ENCODE measurements at regions not wholly inside any gene's neighbourhood (a gene's known extent, or its start where the extent isn't known, plus 50 kb on each side); places are given as distances from the start of the nearest gene placed in this dataset.

DNA sequence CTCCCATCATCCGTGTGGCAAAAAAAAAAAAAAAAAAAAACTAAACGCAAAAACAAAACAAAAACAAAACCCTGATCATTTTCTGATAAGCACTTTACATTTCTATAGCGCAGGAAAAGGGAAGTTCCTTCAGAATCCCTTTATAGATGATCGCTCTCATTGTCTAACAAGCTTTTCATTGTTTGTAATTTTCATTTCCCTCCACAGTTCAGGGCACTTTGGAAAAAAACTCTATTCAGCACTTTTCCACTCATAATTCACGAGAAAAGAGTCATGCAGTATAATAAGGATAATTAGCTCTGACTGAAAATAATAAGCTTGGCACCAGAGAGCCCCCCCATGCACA is 89.4 kb upstream of the ATXN1 start:
- DNase-seq = no peak

DNA sequence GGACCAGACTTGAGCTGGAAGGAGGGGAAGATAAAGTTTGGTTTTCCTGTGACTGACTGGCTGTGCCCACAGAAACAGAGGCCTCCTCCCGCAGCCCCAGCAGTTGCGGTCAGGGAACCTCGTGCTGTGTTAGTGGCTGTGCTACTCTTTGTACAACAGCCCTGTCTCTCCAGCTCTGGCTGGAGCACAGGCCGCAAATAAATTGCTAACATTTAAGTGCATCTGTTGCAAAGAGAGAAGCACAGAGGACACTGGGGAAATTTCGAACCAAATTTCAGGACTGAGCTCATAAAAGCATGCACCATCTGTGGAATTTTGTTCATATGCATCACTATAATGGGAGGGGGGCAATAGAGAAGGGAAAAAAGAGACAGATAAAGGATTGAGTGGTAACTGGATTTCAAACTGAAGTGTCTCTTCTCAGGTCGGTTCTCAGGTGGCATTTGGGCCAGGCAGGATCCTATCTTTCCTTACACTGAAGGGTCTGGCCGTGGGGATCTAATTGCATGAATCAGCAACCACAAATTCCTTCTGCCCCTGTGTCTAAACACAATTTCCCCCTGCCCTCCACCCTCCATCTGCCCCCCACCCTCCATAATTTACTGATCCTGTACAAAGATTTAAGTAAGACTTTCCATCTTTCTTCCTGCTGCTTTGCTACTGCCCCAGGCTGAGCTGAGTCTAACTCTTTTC is 88.9 kb upstream of the ATXN1 start:
- DNase-seq = no peak

GRCh38 chr6:16849280-16849987 is 88.2 kb upstream of the ATXN1 start:
- peak; percentile 27 for DNase-seq

- no peak for DNase-seq
Measured at GRCh38 chr6:16846399-16846778, 85.1 kb upstream of the ATXN1 start.

GRCh38 chr6:16844183-16844582 is 82.9 kb upstream of the ATXN1 start:
- no peak for DNase-seq

DNA sequence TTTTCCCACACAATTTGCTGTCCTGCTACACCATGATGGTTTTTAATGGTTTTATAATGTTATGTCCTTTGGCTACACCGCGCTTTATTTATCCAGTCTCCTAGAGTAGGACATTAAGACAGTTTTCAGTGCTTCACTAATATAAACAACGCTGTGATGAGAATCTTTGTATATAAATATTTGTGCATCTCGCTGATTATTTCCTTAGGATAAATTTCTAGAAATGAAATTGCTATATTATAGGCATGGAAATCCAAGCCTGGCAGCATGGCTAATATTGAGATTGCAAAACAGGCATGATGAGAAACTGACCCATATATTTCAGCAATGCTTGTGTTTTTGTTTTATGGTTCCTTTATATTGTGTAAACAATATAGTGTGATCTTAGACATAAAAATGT is 81.4 kb upstream of the ATXN1 start:
- DNase-seq = no peak

DNA sequence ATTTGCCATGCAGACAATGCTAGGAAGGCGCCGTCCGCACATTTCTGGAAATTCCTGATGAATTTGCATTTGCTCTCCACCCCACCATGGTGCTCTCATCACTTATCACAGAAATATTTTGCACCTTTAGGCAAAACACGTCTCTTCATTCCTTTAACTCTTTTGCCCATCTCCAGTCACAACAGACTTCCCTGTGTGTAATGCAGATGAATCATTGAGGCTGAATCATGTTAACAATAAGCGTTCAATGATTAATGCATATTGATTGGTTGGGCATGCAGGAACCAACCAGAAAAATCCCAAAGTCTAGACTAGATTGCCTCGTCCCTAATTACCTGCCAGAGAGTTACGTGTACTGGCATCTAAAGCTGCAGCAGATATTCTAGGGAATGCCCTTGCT is 80.0 kb upstream of the ATXN1 start:
- no peak for DNase-seq

DNA sequence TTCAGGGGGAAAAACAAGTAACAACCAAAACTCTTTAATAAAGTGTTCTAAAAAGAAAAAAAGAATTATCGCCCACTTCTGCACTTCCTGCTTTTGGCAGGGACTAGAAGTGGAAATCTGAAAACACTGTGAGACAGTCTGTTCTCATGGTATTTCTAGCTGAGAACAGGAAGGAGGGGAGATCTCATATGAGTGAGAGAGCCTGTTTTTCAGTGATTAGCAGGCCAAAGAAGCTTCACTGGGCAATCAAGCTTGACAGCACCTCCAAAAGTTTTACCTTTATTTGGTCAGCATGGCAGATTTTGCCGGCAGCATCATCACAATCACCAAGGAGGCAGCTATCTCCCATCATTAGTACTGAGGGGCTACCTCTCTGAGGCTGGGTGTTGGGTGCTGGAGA is 79.5 kb upstream of the ATXN1 start:
- no peak for DNase-seq

GRCh38 chr6:16840291-16840690 is 79.0 kb upstream of the ATXN1 start:
- DNase-seq = no peak

DNA sequence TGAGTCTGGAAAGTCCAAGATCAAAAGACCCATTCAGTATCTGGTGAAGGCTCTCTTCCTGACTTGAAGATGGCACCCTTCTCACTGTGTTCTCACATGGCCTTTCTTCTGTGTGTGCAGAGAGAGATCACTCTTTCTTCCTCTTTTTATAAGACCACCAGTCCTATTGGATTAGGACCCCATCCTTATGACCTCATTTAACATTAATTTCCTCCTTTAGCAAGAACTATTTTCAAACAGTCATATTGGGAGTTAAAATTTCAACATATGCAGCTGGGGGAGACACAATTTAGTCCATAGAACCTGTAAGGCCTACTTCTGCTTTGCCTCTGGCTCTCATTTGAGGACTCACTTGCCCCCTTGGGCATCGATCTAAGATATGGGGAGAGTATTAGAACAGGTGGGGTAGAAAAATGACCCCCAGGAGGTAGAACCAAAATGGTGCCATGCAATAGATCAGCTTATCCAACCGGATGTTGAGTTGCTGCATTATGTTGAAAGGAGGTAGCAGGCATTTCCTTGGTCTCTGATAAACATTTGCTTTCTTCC is 78.4 kb upstream of the ATXN1 start:
- no peak for DNase-seq

DNA sequence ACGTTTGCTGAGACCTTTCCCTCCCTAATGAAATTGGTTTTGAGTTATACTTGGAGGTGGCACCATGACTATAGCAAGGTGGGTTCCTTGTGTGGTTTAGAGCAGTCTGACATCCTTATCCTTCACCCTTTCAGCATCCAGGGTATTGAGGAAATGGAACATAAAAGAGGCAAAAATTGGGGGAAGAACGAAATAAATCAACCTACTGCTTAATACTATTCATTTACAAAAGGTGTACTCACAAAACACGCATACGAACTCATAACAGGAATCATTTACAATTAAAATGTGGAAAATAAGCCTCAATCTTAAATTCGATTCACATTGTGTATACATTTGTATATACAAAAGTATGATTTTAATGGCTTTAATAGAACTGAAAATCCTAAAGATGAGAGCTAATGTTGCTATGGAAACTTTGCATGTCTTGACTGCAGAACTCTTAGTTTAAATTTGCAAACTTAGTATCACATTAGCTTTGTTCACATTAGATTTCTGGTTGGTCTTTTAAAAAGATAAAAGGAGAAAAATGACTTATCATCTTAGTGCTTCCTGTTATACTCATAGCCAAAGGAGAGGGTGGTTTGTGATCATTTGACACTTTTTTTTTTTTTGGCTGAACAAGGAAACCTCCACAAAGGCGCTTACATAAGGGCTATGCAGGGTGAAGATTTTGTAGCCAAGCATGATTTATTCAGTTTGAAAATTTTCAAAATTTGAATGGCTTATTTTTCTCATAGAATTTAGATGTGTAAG is 76.1 kb upstream of the ATXN1 start:
- DNase-seq = peak; percentile 14

DNA sequence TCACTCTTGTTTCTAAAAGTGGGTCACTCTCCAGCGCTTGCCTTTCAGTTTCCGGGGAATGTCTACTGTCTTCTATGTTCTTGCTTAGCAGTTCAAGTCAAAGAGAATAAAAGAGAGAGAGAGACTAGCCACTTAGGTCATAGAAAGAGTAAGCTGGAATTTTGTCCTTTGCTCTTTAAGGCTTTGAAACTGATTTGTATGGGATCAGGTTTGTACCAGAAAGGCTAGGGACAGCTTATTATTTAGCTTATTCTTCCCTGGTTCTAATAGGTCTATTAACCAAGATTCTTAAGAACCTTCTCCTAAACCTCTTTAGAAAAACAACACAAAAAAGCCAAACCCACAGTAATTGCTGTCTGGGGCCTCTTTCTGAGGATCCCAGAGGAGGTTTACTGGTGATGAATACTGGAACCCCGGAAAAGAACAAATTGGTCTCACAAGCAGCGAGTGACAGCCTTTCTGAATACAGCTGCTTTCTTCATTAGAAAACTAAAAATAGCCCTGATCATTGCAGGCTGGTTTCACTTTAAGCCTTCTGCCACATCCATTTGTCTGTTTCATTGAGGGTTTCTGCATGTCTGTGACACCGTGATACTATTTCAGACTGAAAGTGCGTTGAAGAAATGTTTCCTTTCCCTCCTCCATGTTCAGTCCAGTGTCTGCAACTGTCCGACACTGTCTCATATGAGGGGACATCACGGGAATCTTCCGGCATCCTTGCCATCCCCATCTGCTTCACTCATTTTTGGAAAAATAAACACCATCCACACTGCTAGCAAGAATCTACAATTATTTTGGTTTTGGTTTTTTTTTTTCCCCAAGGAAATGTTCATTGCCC is 75.1 kb upstream of the ATXN1 start:
- no peak for DNase-seq

DNA sequence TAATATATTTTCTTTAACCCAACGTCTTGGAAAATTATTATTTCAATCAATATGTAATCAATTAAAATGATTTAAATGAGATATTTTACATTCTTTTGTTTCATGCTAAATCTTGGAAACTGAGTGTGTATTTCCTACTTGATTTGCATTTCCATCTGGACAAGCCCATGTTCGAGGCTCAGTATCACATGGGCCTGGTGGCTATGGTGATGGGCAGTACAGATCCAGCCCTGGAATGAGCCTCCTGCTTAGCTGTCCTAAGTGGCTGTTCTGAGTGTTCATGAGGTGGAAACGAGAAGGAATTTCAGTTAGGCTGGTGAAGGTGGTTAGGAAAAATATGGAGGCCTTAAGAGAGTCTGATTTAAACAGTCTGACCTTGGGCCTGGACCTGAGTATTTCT is 73.0 kb upstream of the ATXN1 start:
- DNase-seq = no peak

DNA sequence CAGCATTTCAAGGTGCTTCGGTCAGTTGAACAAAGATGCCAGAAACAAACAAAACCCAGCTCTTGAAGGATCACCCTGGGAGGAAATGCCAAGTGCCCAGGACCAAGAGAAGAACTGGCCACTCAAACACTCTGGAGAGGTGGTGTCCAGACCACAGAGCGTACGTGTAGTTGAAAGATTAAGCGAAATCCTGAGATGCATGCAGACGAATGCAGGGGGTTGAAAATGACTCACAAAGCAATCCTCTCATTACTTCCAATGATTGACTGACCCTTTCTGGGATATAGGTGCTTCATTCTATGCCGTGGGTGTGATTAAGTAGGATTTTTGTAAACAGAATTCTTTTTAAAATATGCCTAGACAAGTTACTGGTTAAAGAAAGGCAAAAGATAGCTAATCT is 71.5 kb upstream of the ATXN1 start:
- DNase-seq = no peak

- no peak for DNase-seq
Measured at GRCh38 chr6:16832043-16832567, 70.8 kb upstream of the ATXN1 start.

DNA sequence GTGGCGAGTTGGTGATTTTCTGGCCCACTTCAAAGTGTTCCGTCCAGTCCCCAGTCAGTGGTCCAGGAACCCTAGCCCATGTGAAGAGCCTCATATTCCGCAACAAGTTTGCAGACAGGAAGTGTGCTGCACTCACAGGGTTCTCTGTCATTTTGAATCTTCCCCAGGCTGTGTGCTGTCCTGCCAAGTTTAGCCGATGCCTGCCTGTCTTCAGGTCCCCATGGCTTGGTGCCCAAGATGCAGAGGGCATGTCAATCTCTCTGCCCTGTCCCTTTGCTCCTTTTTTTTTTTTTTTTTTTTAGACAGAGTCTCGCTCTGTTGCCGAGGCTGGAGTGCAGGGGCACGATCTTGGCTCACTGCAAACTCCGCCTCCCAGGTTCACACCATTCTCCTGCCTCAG is 69.9 kb upstream of the ATXN1 start:
- no peak for DNase-seq

GRCh38 chr6:16828058-16828457 is 66.8 kb upstream of the ATXN1 start:
- no peak for DNase-seq

GRCh38 chr6:16827627-16828026 is 66.4 kb upstream of the ATXN1 start:
- no peak for DNase-seq

GRCh38 chr6:16825784-16826183 is 64.5 kb upstream of the ATXN1 start:
- no peak for DNase-seq

GRCh38 chr6:16824845-16825685 is 63.8 kb upstream of the ATXN1 start:
- DNase-seq = no peak

GRCh38 chr6:16823718-16824352 is 62.6 kb upstream of the ATXN1 start:
- DNase-seq = no peak
